Fibroblast of lung (primary cell): ENCODE measurements at regions not wholly inside any gene's neighbourhood (a gene's known extent, or its start where the extent isn't known, plus 50 kb on each side); places are given as distances from the start of the nearest gene placed in this dataset.

Source experiments
- DNase-seq, 2 donors: peaks; one replicate each; pipeline versions ENCODE4 v3.0.0 to v3.0.0-alpha.2; 2010; ENCODE audit warnings: low read depth in 2 of 2
- H2AFZ ChIP-seq: 2 replicates; pipeline ENCODE4 v1.5.1; 2012; ENCODE audit warnings: low read length, control low read depth, inconsistent platforms
- H3K27ac ChIP-seq: 2 replicates; pipeline ENCODE4 v1.5.1; 2011; ENCODE audit warnings: low read length, control low read depth; ENCODE audit not compliant: insufficient read depth
- H3K27me3 ChIP-seq: 2 replicates; pipeline ENCODE4 v1.5.1; 2011; ENCODE audit warnings: mild to moderate bottlenecking, low read length; ENCODE audit not compliant: control insufficient read depth, insufficient read depth
- H3K36me3 ChIP-seq: 2 replicates; pipeline ENCODE4 v1.5.1; 2011; ENCODE audit warnings: low read length; ENCODE audit not compliant: control insufficient read depth, insufficient read depth
- H3K4me1 ChIP-seq: 2 replicates; pipeline ENCODE4 v1.5.1; 2011; ENCODE audit warnings: low read length; ENCODE audit not compliant: control insufficient read depth, insufficient read depth; ENCODE audit errors: extremely low read depth
- H3K4me2 ChIP-seq: 2 replicates; pipeline ENCODE4 v1.5.1; 2011; ENCODE audit warnings: low read length, control low read depth; ENCODE audit not compliant: insufficient read depth; ENCODE audit errors: extremely low read depth
- H3K4me3 ChIP-seq, 4 experiments: fragments of 200-600 bp in 1 of 4; sonication (generic) in 1 of 4; replicated peaks in 1 of 4; 2 replicates each; pipeline ENCODE4 v1.5.1; 2011 to 2016; ENCODE audit warnings: low read length in 4 of 4, low read depth in 3 of 4, mild to moderate bottlenecking in 3 of 4, control low read depth in 2 of 4, inconsistent platforms in 1 of 4, mixed read lengths in 1 of 4; ENCODE audit not compliant: insufficient read depth in 1 of 4; ENCODE audit errors: control extremely low read depth in 1 of 4
- H3K79me2 ChIP-seq: 2 replicates; pipeline ENCODE4 v1.5.1; 2012; ENCODE audit warnings: mild to moderate bottlenecking, low read length, inconsistent platforms; ENCODE audit not compliant: control insufficient read depth, insufficient read depth
- H3K9ac ChIP-seq: 2 replicates; pipeline ENCODE4 v1.5.1; 2011; ENCODE audit warnings: mild to moderate bottlenecking, low read length, control low read depth; ENCODE audit not compliant: insufficient read depth
- H3K9me3 ChIP-seq: 2 replicates; pipeline ENCODE4 v1.5.1; 2012; ENCODE audit warnings: low read depth, low read length; ENCODE audit not compliant: control insufficient read depth, insufficient read depth
- H4K20me1 ChIP-seq: 2 replicates; pipeline ENCODE4 v1.5.1; 2011; ENCODE audit warnings: low read length; ENCODE audit not compliant: control insufficient read depth, insufficient read depth; ENCODE audit errors: extremely low read depth
- EZH2 ChIP-seq: IDR thresholded peaks from 2 replicates; pipeline ENCODE4 v1.5.1; 2012; ENCODE audit warnings: low read length, control low read depth, mild to moderate bottlenecking; ENCODE audit errors: missing control alignments
- TF ChIP-seq, protein P1 (sequence below), 2 donors: IDR thresholded peaks in 1 of 2; conservative IDR thresholded peaks in 1 of 2; 1 replicate in 1 of 2; 2 replicates in 1 of 2; pipeline ENCODE4 v1.5.1; 2011 to 2012; ENCODE audit warnings: low read length in 2 of 2, control low read depth in 1 of 2, inconsistent platforms in 1 of 2, low read depth in 1 of 2, mild to moderate bottlenecking in 1 of 2

DNA sequence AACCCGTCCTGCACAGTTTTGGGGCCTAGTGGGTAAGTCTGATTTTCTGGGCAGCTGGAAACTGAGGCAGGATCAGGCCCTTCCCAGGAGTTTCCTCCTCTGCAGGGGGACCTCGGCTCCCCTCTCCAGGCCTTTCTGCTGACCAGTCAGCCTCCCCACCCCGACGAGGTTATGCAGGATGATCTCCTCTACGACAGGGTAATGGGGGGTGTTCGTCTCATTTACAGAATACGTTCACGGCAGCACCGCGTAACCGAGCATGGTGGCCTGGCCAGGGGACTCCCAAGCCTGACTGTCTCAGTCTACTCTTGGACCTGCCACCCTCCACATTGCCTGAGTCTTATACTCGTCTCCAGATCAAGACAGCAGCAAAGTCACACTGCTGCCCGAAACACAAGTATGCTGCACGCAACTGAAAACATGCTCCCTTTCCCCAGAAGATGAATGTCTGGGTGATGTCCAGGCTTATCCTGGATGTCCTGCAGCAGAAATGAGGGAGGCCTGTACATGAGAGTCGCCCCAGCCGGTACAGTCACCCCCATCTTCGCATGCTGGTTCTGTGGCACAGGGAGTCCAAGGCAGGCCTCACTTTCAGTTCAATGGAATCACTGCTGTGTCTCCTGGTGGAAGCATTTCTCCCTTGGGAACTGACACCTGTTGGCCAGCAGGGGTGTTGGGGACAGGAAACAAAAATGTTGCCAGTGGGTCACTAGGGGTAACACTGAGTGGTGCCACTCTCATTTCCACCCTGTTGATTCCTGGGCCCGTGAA is 120.8 kb downstream of the SOX1 start:
- no peaks in the 10 kb centered on the region for H3K79me2 ChIP-seq
- no peaks in the 10 kb centered on the region for H3K36me3 ChIP-seq
- H3K4me3 ChIP-seq: no peak overlapping the region
- no peak overlapping the region for H3K9ac ChIP-seq
- no peaks in the 10 kb centered on the region for H3K27me3 ChIP-seq
- TF ChIP-seq, protein P1, sequence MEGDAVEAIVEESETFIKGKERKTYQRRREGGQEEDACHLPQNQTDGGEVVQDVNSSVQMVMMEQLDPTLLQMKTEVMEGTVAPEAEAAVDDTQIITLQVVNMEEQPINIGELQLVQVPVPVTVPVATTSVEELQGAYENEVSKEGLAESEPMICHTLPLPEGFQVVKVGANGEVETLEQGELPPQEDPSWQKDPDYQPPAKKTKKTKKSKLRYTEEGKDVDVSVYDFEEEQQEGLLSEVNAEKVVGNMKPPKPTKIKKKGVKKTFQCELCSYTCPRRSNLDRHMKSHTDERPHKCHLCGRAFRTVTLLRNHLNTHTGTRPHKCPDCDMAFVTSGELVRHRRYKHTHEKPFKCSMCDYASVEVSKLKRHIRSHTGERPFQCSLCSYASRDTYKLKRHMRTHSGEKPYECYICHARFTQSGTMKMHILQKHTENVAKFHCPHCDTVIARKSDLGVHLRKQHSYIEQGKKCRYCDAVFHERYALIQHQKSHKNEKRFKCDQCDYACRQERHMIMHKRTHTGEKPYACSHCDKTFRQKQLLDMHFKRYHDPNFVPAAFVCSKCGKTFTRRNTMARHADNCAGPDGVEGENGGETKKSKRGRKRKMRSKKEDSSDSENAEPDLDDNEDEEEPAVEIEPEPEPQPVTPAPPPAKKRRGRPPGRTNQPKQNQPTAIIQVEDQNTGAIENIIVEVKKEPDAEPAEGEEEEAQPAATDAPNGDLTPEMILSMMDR (conservative IDR thresholded peaks at IDR 0.05 in 1 of 2, IDR thresholded peaks at IDR 0.05 in 1 of 2; ENCODE audit: low read depth in 1 of 2, low read length in 2 of 2): no peak
- TF ChIP-seq EZH2: no peak
- no peak overlapping the region for H3K4me2 ChIP-seq
- no peak overlapping the region for H2AFZ ChIP-seq
- no peaks in the 10 kb centered on the region for H3K4me1 ChIP-seq
- no peak overlapping the region for H3K27ac ChIP-seq
- H3K9me3 ChIP-seq: no peaks in the 10 kb centered on the region
- no peaks in the 10 kb centered on the region for H4K20me1 ChIP-seq
- no peak for DNase-seq

DNA sequence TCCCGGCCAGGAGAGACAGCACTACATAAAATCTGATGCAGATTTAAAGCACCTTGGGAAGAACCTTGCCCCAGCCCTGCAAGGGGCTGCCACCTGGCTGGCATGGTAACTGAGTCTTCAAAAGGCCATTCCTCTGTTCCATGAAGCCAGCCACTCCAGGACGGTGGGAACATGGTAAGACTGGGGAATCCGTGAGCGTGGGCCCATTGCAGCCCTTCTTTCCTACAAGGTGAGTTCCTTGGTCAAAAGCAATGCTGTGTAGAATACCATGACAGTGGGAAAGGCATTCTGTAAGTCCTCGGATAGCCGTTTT is 121.3 kb downstream of the SOX1 start:
- no peak for TF ChIP-seq EZH2
- TF ChIP-seq, protein P1 (conservative IDR thresholded peaks at IDR 0.05 in 1 of 2, IDR thresholded peaks at IDR 0.05 in 1 of 2; ENCODE audit: low read depth in 1 of 2, low read length in 2 of 2): no peak
- no peak overlapping the region for H3K4me2 ChIP-seq
- H4K20me1 ChIP-seq: no peaks in the 10 kb centered on the region
- DNase-seq: no peak
- no peaks in the 10 kb centered on the region for H3K79me2 ChIP-seq
- no peak overlapping the region for H3K4me3 ChIP-seq
- no peaks in the 10 kb centered on the region for H3K4me1 ChIP-seq
- no peaks in the 10 kb centered on the region for H3K9me3 ChIP-seq
- H2AFZ ChIP-seq: no peak overlapping the region
- H3K9ac ChIP-seq: no peak overlapping the region
- H3K36me3 ChIP-seq: no peaks in the 10 kb centered on the region
- no peaks in the 10 kb centered on the region for H3K27me3 ChIP-seq
- no peak overlapping the region for H3K27ac ChIP-seq

- TF ChIP-seq, protein P1 (conservative IDR thresholded peaks at IDR 0.05 in 1 of 2, IDR thresholded peaks at IDR 0.05 in 1 of 2; ENCODE audit: low read depth in 1 of 2, low read length in 2 of 2): no peak
- no peak for TF ChIP-seq EZH2
Measured at GRCh38 chr13:112193463-112194166, 126.7 kb downstream of the SOX1 start.

More at GRCh38 chr13:112193463-112194166, 126.7 kb downstream of the SOX1 start:
- DNase-seq: no peak
- no peaks in the 10 kb centered on the region for H3K4me1 ChIP-seq
- H3K79me2 ChIP-seq: no peaks in the 10 kb centered on the region
- no peaks in the 10 kb centered on the region for H3K36me3 ChIP-seq
- no peak overlapping the region for H3K4me2 ChIP-seq
- no peak overlapping the region for H2AFZ ChIP-seq
- no peak overlapping the region for H3K4me3 ChIP-seq
- no peaks in the 10 kb centered on the region for H3K27me3 ChIP-seq
- no peaks in the 10 kb centered on the region for H3K9me3 ChIP-seq
- no peak overlapping the region for H3K9ac ChIP-seq
- H3K27ac ChIP-seq: no peak overlapping the region
- H4K20me1 ChIP-seq: no peaks in the 10 kb centered on the region
